ENCODE measurements at regions not wholly inside any gene's neighbourhood (a gene's known extent, or its start where the extent isn't known, plus 50 kb on each side); places are given as distances from the start of the nearest gene placed in this dataset.

DNA sequence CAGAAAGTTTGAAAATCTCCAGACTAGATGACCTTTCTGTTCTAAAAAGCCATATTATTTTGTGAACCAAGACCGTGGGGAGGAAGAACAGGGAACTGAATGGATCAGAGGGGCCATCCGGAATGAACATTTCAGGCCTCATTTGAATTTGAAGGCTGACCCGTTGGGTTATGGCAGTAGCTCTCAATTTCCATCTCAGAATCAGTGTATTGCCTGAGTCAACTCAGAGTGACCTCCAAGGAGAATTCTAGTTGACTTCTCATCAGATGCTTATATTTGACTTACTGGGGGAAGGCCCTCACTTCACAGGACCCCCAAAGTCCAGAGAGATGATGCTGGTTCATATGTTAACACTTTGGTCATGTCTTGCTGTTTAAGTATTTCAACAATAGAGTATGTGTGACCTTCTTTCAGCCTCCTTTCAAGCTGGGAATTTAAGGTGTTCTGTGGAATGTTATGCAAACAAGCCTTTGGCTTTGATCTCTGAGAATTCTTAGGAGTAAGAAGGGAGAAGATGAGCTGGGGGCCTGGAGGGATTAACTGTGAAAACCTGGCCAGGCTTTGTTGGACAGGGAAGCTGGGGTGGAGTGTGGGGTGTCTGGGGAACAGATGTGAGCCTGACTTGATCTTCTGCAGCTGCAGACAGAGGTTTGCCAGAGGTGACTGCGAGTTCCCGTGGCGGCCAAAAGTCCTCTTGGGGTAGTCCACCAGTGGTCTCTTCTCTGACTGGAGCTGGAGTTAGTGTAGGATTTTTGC is 111.2 kb upstream of the RGMA start:
- H3K9me3 Mint-ChIP-seq = no peaks in the 10 kb centered on the region
- no peak overlapping the region for H3K27ac Mint-ChIP-seq
- H3K4me3 Mint-ChIP-seq = no peak overlapping the region
- H3K36me3 Mint-ChIP-seq (ENCODE audit: low read depth) = no peaks in the 10 kb centered on the region
- H3K4me1 Mint-ChIP-seq (ENCODE audit: low read depth) = no peaks in the 10 kb centered on the region
- H3K27me3 Mint-ChIP-seq (ENCODE audit: low read depth) = peaks cover 19% of the 10 kb centered on the region

DNA sequence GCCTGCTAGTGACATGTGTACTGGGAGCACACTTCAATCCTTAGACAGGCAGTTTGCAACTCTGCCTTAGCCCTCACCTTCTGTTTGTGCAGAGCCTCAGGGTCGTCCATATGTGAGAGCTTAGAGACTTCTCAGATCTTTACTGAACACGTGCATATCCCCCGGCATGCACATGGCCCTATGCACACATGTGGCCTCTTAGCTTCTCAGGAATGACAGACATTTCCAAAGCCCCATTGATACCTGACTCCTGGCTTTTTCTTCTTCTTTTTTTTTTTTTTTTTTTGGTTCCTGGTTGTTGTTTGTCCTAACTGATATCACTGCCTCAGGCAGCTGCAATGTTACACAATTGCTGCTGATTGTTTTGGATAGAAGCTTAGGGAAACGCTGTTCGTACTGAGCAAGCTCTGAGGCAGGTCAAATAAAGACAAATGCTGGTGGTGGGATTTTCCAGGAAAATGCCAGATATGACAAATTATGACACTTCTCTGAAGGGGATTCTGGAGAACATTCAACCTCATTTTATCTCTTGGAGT is 107.2 kb upstream of the RGMA start:
- no peak overlapping the region for H3K4me3 Mint-ChIP-seq
- peaks cover 20% of the 10 kb centered on the region for H3K27me3 Mint-ChIP-seq (ENCODE audit: low read depth)
- H3K27ac Mint-ChIP-seq = no peak overlapping the region
- no peaks in the 10 kb centered on the region for H3K4me1 Mint-ChIP-seq (ENCODE audit: low read depth)
- H3K9me3 Mint-ChIP-seq = no peaks in the 10 kb centered on the region
- H3K36me3 Mint-ChIP-seq (ENCODE audit: low read depth) = no peaks in the 10 kb centered on the region

- no peaks in the 10 kb centered on the region for H3K36me3 Mint-ChIP-seq (ENCODE audit: low read depth)
- no peak overlapping the region for H3K27ac Mint-ChIP-seq
- peaks cover 19% of the 10 kb centered on the region for H3K27me3 Mint-ChIP-seq (ENCODE audit: low read depth)
- H3K9me3 Mint-ChIP-seq = no peaks in the 10 kb centered on the region
- no peak overlapping the region for H3K4me3 Mint-ChIP-seq
- no peaks in the 10 kb centered on the region for H3K4me1 Mint-ChIP-seq (ENCODE audit: low read depth)
Observed at GRCh38 chr15:93195109-93195508, 106.1 kb upstream of the RGMA start.

DNA sequence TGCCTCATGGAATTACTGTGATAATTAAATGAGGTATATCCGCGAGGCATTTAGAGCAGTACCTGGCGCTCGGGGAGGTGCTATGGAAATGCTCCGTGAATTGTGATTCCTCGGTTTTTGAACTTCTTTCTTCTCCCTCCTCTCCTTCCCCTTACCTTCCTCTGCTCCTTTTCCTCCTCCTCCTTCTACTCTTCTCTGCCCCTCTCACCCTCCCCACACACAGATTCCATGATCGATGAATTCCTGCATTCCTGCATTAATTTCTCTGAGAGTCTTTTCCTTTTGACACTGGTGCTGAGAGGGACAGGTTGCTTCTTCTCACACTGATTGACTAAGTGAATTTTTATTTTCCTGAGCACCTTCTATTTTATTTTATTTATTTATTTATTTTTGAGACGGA is 101.2 kb upstream of the RGMA start:
- Mint-ChIP-seq H3K9me3 (no peaks in the 10 kb centered on the region), H3K27ac (no peak overlapping the region), H3K4me3 (no peak overlapping the region), H3K27me3 (ENCODE audit: low read depth) (peaks cover 35% of the 10 kb centered on the region), H3K4me1 (ENCODE audit: low read depth) (no peaks in the 10 kb centered on the region), H3K36me3 (ENCODE audit: low read depth) (no peaks in the 10 kb centered on the region)

DNA sequence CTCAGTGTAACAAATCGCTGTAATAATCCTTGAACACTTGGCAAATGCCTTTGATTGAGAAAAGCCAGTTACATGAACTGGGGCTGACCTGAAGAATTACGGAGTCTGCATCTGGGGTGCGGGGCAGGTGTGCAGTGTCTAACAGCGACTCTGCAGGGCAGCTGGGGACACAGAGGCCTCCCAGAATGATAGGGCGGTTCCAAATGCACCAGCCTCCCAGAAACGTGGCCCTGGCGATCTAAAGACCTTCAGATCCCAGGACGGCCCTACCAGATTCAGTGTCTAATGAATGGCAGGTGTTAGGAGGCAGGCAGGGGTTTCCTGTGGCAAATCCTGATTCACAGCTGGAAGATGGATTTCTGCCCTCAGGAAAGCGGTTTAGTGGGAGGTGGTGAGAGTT is 100.5 kb upstream of the RGMA start:
- H3K27ac Mint-ChIP-seq = no peak overlapping the region
- H3K9me3 Mint-ChIP-seq = no peaks in the 10 kb centered on the region
- H3K4me1 Mint-ChIP-seq (ENCODE audit: low read depth) = no peaks in the 10 kb centered on the region
- H3K36me3 Mint-ChIP-seq (ENCODE audit: low read depth) = no peaks in the 10 kb centered on the region
- H3K27me3 Mint-ChIP-seq (ENCODE audit: low read depth) = peaks cover 35% of the 10 kb centered on the region
- no peak overlapping the region for H3K4me3 Mint-ChIP-seq

- Mint-ChIP-seq H3K36me3 (ENCODE audit: low read depth) (no peaks in the 10 kb centered on the region), H3K4me3 (no peak overlapping the region), H3K27ac (no peak overlapping the region), H3K9me3 (no peaks in the 10 kb centered on the region), H3K27me3 (ENCODE audit: low read depth) (peaks cover 35% of the 10 kb centered on the region), H3K4me1 (ENCODE audit: low read depth) (no peaks in the 10 kb centered on the region)
Observed at GRCh38 chr15:93188236-93188635, 99.2 kb upstream of the RGMA start.

DNA sequence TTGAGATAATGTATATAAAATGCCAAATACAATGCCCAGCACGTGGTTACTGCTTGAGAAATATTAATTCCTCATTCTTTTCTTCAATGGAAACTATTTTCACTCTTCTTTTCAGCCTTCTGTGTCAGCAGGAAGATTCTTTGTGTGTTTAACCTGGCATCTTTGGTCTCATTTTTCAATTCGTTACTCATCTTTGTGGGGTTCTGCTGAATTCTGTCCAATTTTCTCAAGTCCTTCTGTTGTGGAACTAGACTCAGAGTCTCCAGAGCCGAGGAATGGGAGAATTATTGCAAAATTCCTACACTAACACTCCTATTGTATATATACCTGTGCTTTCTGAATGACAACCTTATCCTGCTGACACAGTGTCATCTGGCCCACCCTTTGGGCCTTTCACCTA is 96.8 kb upstream of the RGMA start:
- Mint-ChIP-seq H3K4me3 (no peak overlapping the region), H3K9me3 (no peaks in the 10 kb centered on the region), H3K27ac (no peak overlapping the region), H3K36me3 (ENCODE audit: low read depth) (no peaks in the 10 kb centered on the region), H3K27me3 (ENCODE audit: low read depth) (peaks cover 30% of the 10 kb centered on the region), H3K4me1 (ENCODE audit: low read depth) (no peaks in the 10 kb centered on the region)

DNA sequence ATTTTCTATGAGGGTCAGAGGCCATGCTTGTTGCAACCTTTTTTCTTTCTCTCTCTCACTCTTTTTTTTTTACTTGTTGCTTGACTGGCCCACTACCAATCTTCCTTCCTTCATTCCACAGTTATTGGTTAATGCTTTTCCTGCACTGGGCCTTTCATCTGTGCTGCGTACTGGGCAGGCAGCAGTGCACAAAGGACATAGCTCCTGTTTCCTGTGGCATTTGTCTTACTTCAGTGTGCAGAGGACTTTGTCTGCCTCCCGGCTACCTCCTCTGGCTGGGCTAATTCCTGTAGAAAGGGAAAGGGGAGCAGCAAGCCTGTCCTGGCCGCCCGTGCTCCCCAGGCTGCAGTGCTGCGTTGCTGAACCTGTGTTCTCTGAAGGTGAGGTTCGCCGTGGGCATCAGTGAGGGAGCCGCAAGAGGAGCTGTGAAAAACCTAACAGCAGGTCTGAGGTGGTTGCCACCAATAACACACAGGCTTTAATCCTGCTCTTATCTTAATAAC is 93.7 kb upstream of the RGMA start:
- H3K4me1 Mint-ChIP-seq (ENCODE audit: low read depth) = no peaks in the 10 kb centered on the region
- H3K27ac Mint-ChIP-seq = peak overlapping the region; percentile 10
- H3K4me3 Mint-ChIP-seq = no peak overlapping the region
- no peaks in the 10 kb centered on the region for H3K36me3 Mint-ChIP-seq (ENCODE audit: low read depth)
- no peaks in the 10 kb centered on the region for H3K9me3 Mint-ChIP-seq
- H3K27me3 Mint-ChIP-seq (ENCODE audit: low read depth) = peaks cover 12% of the 10 kb centered on the region

DNA sequence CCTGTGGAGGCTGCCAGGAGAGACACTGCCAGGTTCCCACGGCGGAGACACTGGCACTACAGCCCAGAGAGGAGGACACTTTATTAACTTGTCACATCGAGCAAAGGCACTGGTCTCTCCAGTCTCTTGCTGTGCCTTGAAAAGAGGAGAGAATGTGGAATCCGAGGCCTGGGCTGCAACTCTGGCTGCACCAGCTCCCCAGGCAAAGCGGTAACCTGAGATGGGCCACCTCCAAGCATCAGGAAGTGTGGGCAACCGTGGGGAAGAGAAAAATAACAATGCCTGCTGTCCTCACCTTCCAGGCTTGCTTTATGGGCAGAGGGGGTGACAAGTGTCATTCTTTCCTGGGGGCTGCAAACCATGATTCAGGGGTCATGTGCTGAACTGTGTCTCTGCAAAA is 91.6 kb upstream of the RGMA start:
- H3K9me3 Mint-ChIP-seq = no peaks in the 10 kb centered on the region
- no peaks in the 10 kb centered on the region for H3K36me3 Mint-ChIP-seq (ENCODE audit: low read depth)
- H3K4me3 Mint-ChIP-seq = no peak overlapping the region
- peaks cover 2% of the 10 kb centered on the region for H3K27me3 Mint-ChIP-seq (ENCODE audit: low read depth)
- H3K27ac Mint-ChIP-seq = no peak overlapping the region
- no peaks in the 10 kb centered on the region for H3K4me1 Mint-ChIP-seq (ENCODE audit: low read depth)

DNA sequence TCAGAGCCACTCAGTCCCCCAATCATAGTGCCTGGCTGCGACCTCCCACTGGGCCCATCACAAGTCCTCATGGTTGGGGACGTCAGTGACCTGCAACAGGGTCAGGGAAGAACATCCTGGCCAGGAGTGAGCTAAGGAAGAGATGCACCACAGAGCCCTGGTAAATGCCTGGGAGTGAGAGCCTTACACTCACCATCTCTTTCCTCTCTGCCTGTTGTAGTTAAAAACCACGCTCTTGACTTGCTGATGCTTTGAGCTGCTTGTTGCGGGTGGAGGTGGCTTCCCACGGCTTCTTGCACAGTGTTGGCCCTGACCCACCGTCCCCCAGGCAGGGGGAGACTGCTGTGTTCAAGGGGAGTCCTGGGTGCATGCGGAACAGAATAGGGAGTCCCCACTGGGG is 91.1 kb upstream of the RGMA start:
- no peak overlapping the region for H3K4me3 Mint-ChIP-seq
- no peaks in the 10 kb centered on the region for H3K4me1 Mint-ChIP-seq (ENCODE audit: low read depth)
- no peak overlapping the region for H3K27ac Mint-ChIP-seq

GRCh38 chr15:93179700-93180102 is 90.7 kb upstream of the RGMA start:
- no peaks in the 10 kb centered on the region for H3K9me3 Mint-ChIP-seq
- no peak overlapping the region for H3K27ac Mint-ChIP-seq
- H3K27me3 Mint-ChIP-seq (ENCODE audit: low read depth) = peaks cover 8% of the 10 kb centered on the region
- H3K36me3 Mint-ChIP-seq (ENCODE audit: low read depth) = no peaks in the 10 kb centered on the region
- no peak overlapping the region for H3K4me3 Mint-ChIP-seq
- H3K4me1 Mint-ChIP-seq (ENCODE audit: low read depth) = no peaks in the 10 kb centered on the region

More for the DNA sequence above, 91.1 kb upstream of the RGMA start:
- Mint-ChIP-seq H3K27me3 (ENCODE audit: low read depth) (peaks cover 6% of the 10 kb centered on the region), H3K36me3 (ENCODE audit: low read depth) (no peaks in the 10 kb centered on the region), H3K9me3 (no peaks in the 10 kb centered on the region)

- Mint-ChIP-seq H3K27ac (no peak overlapping the region), H3K27me3 (ENCODE audit: low read depth) (peaks cover 8% of the 10 kb centered on the region), H3K36me3 (ENCODE audit: low read depth) (no peaks in the 10 kb centered on the region)
Observed at GRCh38 chr15:93179072-93179471, 90.1 kb upstream of the RGMA start.

DNA sequence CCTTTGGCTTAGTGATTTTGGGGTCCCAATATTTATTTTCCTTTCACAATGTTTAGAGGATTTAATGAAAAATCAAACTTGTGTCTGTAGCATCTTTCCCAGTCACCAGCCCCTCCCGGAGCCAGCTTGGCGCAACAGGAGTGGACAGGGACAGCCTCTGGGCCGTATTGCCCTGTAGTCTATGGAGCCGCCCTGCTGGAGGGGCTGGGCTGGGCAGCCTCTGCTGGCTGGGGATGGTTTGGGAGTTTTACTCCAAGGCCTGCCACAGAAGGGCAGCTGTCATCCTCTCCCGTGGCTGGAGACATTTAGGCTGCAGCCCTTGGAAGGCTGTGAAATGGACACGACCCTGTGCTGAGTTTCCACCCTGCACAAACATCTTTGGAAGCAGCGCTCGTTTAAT is 89.4 kb upstream of the RGMA start:
- Mint-ChIP-seq H3K9me3 (no peaks in the 10 kb centered on the region), H3K4me1 (ENCODE audit: low read depth) (no peaks in the 10 kb centered on the region), H3K27me3 (ENCODE audit: low read depth) (peaks cover 8% of the 10 kb centered on the region), H3K27ac (no peak overlapping the region), H3K36me3 (ENCODE audit: low read depth) (no peaks in the 10 kb centered on the region), H3K4me3 (no peak overlapping the region)

More at GRCh38 chr15:93179072-93179471, 90.1 kb upstream of the RGMA start:
- H3K4me1 Mint-ChIP-seq (ENCODE audit: low read depth) = no peaks in the 10 kb centered on the region
- H3K9me3 Mint-ChIP-seq = no peaks in the 10 kb centered on the region
- no peak overlapping the region for H3K4me3 Mint-ChIP-seq

GRCh38 chr15:93176065-93176464 is 87.1 kb upstream of the RGMA start:
- no peaks in the 10 kb centered on the region for H3K36me3 Mint-ChIP-seq (ENCODE audit: low read depth)
- no peak overlapping the region for H3K27ac Mint-ChIP-seq
- H3K4me3 Mint-ChIP-seq = no peak overlapping the region
- no peaks in the 10 kb centered on the region for H3K4me1 Mint-ChIP-seq (ENCODE audit: low read depth)
- H3K9me3 Mint-ChIP-seq = no peaks in the 10 kb centered on the region
- peaks cover 14% of the 10 kb centered on the region for H3K27me3 Mint-ChIP-seq (ENCODE audit: low read depth)

- H3K4me1 Mint-ChIP-seq (ENCODE audit: low read depth) = no peaks in the 10 kb centered on the region
- H3K27ac Mint-ChIP-seq = no peak overlapping the region
- H3K27me3 Mint-ChIP-seq (ENCODE audit: low read depth) = peaks cover 15% of the 10 kb centered on the region
- H3K36me3 Mint-ChIP-seq (ENCODE audit: low read depth) = no peaks in the 10 kb centered on the region
- H3K4me3 Mint-ChIP-seq = no peak overlapping the region
- H3K9me3 Mint-ChIP-seq = no peaks in the 10 kb centered on the region
Observed at GRCh38 chr15:93174836-93175235, 85.8 kb upstream of the RGMA start.
